Esophagus squamous epithelium (tissue), 4 donors: ENCODE measurements at regions not wholly inside any gene's neighbourhood (a gene's known extent, or its start where the extent isn't known, plus 50 kb on each side); places are given as distances from the start of the nearest gene placed in this dataset.

Source experiments
- POLR2A ChIP-seq, 4 donors: fragments of 450-650 bp; IDR thresholded peaks; one replicate each; pipeline ENCODE4 v1.6.1; 2017; ENCODE audit warnings: antibody characterized with exemption in 4 of 4, mild to moderate bottlenecking in 4 of 4, moderate library complexity in 3 of 4
- TF ChIP-seq, protein P1 (sequence below), 6 experiments: fragments of 450-650 bp in 4 of 6; fragments of 200-600 bp in 2 of 6; sonication (generic) in 2 of 6; IDR thresholded peaks; one replicate each; pipeline ENCODE4 v1.5.1; 2016 to 2019; ENCODE audit warnings: antibody characterized with exemption in 6 of 6, mild to moderate bottlenecking in 4 of 6, moderate library complexity in 4 of 6

- no peak for TF ChIP-seq POLR2A (IDR thresholded peaks at IDR 0.05)
- TF ChIP-seq, protein P1, sequence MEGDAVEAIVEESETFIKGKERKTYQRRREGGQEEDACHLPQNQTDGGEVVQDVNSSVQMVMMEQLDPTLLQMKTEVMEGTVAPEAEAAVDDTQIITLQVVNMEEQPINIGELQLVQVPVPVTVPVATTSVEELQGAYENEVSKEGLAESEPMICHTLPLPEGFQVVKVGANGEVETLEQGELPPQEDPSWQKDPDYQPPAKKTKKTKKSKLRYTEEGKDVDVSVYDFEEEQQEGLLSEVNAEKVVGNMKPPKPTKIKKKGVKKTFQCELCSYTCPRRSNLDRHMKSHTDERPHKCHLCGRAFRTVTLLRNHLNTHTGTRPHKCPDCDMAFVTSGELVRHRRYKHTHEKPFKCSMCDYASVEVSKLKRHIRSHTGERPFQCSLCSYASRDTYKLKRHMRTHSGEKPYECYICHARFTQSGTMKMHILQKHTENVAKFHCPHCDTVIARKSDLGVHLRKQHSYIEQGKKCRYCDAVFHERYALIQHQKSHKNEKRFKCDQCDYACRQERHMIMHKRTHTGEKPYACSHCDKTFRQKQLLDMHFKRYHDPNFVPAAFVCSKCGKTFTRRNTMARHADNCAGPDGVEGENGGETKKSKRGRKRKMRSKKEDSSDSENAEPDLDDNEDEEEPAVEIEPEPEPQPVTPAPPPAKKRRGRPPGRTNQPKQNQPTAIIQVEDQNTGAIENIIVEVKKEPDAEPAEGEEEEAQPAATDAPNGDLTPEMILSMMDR (IDR thresholded peaks at IDR 0.05): peak in 2 of 6 experiments; percentile 12 to 22
Measured at GRCh38 chr13:54536112-54536511, 1507.5 kb downstream of the OLFM4 start.
